GM18873 (cell line): ENCODE measurements at regions not wholly inside any gene's neighbourhood (a gene's known extent, or its start where the extent isn't known, plus 50 kb on each side); places are given as distances from the start of the nearest gene placed in this dataset.

Experiments
- ATAC-seq: cut with Tn5 transposase; IDR thresholded peaks from one replicate; pipeline ENCODE4 v1.9.1; 2021; ENCODE audit warnings: mild to moderate bottlenecking, moderate library complexity, moderate number of reproducible peaks; ENCODE audit not compliant: unreplicated experiment, low FRiP score

- ATAC-seq: no peak
These were observed 169.0 kb downstream of the BUD13 start for GRCh38 chr11:116603728-116604323.

- no peak for ATAC-seq
These were observed 170.2 kb downstream of the BUD13 start for GRCh38 chr11:116602637-116602942.

- no peak for ATAC-seq
These were observed 170.8 kb downstream of the BUD13 start for GRCh38 chr11:116601814-116602636.

GRCh38 chr11:116600930-116601329 is 171.9 kb downstream of the BUD13 start:
- ATAC-seq: no peak

GRCh38 chr11:116598556-116598955 is 174.2 kb downstream of the BUD13 start:
- no peak for ATAC-seq

GRCh38 chr11:116598036-116598435 is 174.8 kb downstream of the BUD13 start:
- no peak for ATAC-seq

GRCh38 chr11:116596346-116597260 is 176.2 kb downstream of the BUD13 start:
- ATAC-seq: no peak

- no peak for ATAC-seq
These were observed 177.4 kb downstream of the BUD13 start for GRCh38 chr11:116595305-116595880.

GRCh38 chr11:116590844-116591570 is 181.8 kb downstream of the BUD13 start:
- no peak for ATAC-seq

GRCh38 chr11:116589402-116589801 is 183.4 kb downstream of the BUD13 start:
- ATAC-seq: no peak

GRCh38 chr11:116586392-116586791 is 186.4 kb downstream of the BUD13 start:
- ATAC-seq: no peak

GRCh38 chr11:116582571-116582970 is 190.2 kb downstream of the BUD13 start:
- no peak for ATAC-seq

- no peak for ATAC-seq
These were observed 191.4 kb downstream of the BUD13 start for GRCh38 chr11:116581349-116581748.

GRCh38 chr11:116580799-116581198 is 192.0 kb downstream of the BUD13 start:
- no peak for ATAC-seq

- ATAC-seq: no peak
These were observed 192.7 kb downstream of the BUD13 start for GRCh38 chr11:116579857-116580727.

- ATAC-seq: no peak
These were observed 193.6 kb downstream of the BUD13 start for GRCh38 chr11:116579031-116579653.

GRCh38 chr11:116577956-116578355 is 194.8 kb downstream of the BUD13 start:
- no peak for ATAC-seq

- ATAC-seq: no peak
These were observed 195.5 kb downstream of the BUD13 start for GRCh38 chr11:116577273-116577672.

- ATAC-seq: no peak
These were observed 196.3 kb downstream of the BUD13 start for GRCh38 chr11:116576526-116576925.
